ENCODE measurements at regions not wholly inside any gene's neighbourhood (a gene's known extent, or its start where the extent isn't known, plus 50 kb on each side); places are given as distances from the start of the nearest gene placed in this dataset.
"Not testable (repeated sequence)": the region's sequence is repeated elsewhere in the genome, so short reads cannot be mapped to it uniquely, and the experiment has no call there.

DNA sequence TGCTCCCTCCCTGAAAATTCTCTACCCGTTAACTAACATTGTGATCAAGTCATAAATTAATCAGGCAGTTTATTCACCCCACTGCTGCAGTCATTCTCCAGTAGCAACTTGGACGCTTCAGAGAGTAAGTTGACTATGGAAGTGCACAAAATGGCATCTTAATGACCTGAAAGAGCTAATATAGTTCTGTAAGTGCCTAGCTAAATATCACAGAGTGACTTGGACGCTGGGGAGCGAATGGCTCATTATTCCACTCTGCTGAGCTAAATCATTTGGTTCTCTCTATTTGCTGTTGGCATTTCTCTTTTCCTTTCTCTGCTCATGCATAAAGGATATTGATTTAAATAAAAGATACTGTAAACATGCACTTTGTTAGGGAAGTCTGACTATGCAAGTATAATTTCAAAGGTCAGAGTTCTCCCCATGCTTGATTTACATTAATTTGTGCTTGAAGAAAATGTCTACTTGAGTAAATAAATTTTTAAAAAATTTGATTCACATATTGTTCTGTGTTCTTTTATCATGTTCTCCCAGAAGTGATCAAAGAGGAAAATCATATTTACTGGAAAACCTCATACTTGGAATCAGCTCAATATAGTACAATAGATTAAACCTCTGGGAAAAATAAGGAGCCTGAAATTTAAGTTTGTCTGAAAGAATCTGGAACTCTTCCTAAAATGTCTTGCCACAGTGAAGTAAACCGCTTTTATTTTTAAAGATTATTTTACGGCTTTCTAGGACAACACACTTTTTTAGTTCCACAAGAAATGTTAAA is 169.5 kb upstream of the HAPLN1 start:
- peak; percentile 55 for DNase-seq

DNA sequence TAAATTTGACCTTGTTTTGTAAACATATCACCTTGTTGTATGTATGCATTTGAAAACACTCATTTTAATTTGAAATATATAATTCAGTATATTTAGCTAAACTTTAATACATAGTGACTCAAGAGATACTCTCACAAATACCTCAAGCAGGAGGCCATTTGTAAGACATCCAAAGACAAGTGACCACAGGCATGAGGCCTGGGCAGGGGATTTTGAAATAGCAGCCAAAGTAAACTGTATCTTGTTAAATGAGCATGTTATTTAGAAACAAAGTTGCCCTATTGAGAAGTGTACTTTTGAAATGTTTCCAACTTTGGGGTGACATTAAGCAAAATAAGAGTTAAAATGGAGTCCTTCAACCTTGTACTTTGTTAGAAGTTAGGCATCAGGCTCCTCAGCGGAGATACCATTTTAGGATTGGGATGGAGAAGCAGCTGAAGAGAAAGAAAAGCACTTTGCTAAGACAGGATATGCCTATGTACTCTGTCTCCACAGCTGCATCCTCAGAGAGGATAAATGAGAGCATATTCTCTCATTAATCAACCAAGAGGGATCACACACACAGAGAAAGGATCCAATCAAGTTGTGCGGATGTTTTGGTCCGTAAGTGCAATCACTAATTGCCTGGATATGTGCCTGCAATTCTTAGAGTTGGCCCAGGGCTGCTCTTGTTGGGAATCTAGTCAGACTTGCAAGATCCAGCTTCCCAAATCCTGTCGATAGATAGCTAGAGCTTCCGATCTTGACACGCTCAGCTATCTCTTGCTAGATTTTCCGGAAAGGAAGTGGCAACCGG is 157.5 kb upstream of the HAPLN1 start:
- DNase-seq: no peak

DNA sequence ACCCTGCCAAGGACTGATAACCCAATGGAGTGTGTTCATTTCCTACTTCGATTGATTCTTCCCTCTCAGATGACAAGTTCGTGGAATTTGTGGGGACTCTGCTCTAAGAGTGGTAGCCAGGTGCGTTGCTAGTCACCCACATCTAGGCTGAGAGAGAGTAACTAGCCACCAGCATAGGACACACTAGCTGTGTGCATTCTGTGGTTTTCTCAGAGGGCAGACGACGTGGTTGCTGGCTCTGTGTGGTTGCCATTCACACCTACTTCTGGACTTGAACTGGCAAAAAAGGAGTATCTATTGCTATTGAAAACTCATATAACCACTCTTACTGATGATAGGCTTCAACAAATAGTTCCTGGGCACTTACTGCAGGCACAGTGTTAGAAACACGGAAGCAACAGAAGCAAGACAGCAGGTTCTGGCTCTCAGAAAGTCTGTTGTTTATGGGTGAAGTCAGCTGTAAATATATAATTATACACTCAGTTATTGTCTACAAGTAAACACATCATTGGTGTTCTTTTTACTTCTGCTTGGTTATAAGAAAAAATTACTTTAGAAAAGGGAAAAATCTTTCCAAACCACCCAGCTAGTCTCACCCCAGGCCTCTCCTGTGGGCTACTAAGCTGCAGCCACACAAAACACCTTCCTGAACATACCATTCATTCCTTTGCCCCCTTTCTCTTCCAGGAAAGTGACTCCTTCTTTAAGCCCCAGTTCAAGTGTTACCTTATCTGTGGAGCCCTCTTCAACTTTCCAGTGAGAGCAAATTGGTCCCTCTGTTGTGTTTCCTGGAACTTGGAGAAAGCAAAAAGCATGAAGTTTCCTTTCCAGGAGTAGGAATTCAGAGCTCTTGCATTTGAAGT is 151.1 kb upstream of the HAPLN1 start:
- no peak for DNase-seq

DNA sequence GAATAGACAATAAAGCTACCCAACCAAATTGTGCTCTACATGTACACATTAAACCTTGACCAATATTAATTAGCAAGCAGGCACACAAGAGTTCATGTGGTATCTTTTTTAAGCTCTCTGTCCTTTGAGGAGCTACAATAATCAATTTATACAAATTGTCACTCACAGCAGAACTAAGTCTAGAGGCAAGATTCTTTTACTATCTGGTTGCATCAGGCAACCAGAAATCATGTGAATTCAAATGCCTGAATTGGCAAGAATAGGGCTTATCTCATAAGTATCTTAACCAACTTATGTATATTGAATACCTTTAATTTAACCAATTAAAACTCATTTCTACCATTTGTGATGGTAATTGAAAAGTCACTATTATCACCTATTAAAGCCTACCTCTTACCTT is 145.5 kb upstream of the HAPLN1 start:
- no peak for DNase-seq

DNA sequence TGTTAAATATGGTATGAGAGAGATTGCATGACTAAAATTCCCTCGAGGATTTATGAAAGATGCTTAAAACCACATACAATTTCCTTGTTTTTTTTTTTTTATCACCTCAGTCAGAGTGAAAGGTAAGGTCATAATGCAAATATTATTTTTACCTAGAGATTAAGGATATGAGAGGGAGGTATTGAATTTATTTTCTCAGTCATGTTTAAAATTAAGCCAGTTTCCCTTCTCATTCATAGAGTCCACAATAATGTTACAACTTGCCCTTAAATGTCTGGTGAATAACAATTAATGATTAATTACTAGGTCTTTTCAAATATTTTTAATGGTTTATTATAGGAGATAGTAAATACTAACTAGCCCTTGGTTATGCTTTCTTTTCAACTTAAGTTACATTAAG is 144.9 kb upstream of the HAPLN1 start:
- DNase-seq: no peak

DNA sequence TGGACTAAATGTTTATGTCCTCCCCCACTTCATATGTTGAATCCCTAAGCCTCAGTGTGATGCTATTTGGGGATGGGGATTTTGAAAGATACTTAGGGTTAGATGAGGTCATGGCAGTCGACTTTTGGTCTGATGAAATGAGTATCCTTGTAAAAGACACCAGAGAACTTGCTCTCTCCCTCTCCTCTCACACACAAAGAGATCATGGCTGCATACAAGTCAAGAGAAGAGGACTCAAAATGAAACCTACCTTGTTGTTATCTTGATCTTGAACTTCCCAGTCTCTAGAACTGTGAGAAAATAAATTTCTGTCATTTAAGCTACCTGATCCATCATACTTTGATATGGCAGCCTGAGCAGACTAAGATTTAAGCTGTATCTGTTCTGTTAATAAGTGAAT is 144.0 kb upstream of the HAPLN1 start:
- DNase-seq: no peak

DNA sequence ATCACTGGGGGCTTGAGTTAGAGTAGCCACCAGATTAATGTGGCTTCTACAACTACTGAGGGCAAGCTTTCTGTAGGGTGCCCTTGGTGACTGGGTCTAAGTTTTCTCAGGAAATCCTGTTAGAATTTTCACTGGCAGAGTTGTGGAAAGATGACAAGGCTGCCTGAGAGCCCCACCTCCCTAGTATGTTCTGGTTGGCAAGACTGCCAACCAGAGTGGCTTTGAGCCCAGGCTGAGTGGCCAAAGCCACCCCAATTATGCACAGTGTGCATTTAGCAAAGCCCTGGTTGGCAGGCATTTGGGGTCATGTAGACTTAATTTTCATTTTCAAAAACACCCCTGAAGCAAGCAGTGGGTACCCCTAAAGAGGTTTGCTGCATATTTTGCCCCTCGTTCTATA is 136.7 kb upstream of the HAPLN1 start:
- no peak for DNase-seq

DNA sequence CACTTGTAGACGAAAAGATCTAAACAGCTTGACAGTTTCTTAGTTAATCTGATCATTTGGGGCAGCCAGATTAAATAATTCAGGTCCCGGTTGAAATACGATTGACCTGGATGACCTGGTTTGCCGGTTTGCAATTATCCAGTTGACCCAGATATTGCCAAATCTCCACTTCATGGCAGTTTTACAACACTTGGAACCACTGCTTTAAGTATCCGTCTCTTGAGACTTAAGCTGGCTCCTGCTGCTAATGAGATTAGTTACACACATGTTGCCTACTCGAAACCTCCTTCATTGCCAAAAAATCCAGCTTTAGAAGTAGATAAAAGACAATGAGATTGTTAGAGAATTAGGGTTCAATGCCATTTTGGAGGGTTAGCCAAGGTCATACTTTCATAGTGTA is 136.2 kb upstream of the HAPLN1 start:
- no peak for DNase-seq

DNA sequence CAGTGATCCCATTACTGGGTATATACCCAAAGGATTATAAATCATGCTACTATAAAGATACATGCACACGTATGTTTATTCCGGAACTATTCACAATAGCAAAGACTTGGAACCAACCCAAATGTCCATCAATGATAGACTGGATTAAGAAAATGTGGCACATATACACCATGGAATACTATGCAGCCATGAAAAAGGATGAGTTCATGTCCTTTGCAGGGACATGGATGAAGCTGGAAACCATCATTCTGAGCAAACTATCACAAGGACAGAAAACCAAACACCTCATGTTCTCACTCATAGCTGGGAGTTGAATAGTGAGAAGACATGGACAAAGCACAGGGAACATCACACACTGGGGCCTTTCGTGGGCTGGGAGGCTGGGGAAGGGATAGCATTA is 129.8 kb upstream of the HAPLN1 start:
- not testable (repeated sequence) for DNase-seq

DNA sequence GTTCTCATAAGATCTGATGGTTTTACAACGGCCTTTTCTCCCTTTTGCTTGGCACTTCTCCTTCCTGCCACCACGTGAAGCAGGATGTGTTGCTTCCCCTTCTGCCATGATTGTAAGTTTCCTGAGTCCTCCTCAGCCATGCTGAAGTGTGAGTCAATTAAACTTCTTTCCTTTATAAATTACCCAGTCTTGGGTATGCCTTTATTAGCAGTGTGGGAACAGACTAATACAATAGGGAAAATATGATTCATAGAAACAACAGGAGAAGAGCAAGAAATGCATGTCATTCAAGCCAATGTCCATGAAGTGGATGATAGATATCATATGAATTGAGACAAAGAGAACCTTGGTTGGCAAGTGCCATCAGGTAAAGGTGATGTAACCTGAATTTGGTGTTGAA is 128.3 kb upstream of the HAPLN1 start:
- no peak for DNase-seq

DNA sequence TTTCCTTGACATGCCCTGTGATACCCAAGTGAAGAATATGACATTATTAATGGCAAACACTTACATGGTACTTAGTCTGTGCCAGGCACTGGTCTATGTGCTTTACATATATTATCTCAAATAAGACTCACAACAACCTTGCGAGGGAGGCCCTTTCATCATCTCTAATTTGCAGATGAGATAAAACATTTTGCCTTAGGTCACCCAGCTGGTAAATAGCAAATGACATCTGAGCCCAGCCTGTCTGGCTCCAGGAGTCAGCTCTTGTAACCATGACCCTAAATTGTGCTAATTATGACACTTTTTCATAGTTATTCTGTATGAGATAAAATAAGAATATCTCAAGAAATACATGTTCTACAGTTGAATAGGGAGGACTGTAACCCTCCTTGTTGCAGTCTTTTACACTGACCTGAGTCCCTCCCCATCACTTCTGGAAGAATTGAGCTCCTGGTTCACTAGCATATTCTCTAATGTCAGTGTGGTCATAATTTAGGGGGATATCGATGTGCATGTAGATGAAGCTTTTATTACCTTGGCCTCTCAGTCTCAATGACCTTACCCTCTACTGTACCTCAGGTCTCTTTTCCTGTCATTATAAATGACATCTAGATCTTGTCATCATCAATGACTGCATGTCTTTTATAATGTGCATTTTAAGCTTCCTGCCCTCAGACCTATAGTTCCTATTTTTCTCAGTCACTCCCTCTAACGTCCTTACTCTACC is 126.1 kb upstream of the HAPLN1 start:
- DNase-seq: no peak

DNA sequence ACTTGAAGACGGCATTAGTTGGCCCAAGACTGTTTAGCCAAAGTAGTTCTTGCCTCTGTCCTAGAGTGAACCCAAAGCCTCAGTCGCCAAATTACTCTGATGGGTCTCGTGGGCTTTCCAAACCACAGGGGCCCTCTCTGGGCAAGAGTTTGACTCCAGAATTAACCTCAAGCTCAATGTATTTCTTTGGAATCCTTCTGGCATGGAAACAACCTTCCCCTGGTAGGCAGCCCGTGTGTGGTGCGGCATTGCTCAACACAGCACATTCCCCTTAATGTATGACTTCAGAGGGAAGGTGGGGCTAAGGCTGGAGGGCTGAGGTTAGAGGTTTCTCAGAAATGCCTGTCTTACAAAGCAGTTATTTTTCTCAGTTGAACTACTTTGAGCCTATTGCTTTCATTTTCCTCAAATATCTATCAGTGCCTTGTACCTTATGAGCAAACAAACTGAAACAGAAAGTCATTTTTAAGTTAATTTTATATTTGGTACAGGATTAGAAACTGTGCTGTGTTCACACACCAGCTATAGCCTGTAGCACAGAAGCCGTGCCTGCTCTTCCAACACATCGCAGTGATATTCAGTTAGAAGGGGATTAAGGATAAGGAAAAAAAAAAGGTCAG is 123.9 kb upstream of the HAPLN1 start:
- no peak for DNase-seq

DNA sequence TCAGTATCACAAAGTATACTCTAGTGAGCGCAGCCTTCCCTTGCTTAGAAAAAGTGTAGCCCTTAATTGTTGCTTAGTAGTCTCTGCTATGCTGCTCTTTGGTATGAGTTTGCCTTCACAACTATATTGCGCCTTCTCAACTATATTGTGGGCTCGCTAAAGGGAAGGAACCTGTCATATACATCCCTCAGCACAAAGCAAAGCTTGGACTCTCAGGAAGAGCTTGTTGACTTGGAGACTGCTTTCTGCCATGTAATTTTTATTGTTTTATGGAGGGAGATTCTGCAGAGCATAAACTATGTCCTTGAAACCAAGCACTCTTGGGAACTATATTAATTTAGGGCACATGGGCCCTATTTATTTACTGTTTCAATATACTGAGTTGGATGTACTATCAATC is 119.1 kb upstream of the HAPLN1 start:
- no peak for DNase-seq

DNA sequence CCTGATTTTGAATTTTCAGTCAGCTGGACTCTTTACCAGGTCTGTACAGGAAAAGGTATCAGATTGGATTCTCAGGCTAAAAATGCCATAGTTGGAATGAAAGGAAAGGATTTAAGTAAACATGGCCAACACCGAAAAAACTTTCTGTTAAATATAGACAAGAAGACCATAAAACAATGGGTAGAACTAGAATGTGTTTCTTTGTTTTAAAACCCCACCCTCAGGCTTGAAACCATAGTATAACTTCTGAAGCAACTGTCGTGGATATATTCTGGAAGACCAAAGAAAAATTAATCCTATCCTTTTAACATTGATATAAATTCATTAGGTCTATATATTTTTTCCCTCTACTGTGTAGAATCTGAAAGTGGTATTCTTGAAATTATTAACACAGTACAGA is 118.6 kb upstream of the HAPLN1 start:
- DNase-seq: no peak

DNA sequence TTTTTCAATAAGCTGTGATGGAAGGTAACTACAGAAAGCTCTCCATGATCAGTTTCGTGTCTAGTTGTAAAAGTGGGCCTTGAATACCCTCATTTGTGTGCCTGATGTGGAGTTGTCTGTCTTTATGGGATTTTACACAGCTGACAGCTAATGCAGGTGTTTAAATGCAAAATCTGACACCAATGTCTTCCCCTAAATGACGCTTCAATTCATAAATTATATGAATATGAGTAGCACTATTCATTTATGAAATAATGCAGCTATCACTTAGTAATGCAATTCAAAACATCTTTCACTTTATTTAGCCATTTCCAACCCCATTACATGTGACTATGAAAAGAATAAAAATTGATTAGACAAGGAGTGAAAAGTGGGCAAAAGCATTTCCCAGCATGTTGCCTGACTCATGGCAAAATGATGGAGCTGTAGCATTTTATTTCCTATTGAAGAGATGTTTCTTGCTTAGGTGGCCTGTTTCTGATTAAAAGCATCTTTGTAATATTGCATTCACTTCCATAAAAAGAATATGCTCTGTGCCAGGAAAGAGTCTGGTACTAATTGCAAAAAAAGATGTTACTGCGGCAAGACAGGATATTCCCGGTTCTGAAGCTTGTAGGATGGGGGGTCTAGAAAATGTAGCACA is 116.7 kb upstream of the HAPLN1 start:
- no peak for DNase-seq

DNA sequence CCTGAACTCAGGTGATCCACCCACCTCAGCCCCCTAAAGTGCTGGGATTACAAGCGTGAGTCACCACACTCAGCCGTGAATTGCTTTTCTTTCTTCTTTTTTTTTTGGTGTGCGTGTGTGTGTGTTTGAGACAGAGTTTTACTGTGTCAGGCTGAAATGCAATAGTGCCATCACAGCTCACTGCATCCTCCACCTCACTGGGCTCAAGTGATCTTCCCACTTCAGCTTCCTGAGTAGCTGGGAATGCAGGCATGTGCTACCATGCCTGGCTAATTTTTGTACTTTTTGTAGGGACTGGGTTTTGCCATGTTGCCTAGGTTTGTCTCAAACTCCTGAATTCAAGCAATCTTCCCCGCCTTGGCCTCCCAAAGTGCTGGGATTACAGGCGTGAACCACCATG is 113.7 kb upstream of the HAPLN1 start:
- no peak for DNase-seq

DNA sequence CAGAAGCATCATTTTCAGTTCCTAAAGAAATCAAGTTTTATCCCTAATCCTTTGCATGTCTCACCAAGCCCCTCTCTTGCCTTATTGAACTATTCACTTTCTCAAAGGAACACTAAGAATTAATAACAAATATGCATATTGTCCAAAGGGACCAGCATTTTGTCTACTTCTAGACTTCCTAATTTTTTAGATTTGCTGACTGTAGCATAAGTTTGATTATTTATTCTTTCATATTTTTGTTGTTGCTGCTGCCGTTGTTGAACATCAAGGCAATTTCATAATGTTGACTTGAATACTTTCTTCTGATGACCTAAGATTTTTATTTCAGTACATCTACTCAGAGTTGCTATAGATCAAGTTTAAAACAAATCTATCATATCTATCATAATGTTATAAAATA is 111.2 kb upstream of the HAPLN1 start:
- no peak for DNase-seq

DNA sequence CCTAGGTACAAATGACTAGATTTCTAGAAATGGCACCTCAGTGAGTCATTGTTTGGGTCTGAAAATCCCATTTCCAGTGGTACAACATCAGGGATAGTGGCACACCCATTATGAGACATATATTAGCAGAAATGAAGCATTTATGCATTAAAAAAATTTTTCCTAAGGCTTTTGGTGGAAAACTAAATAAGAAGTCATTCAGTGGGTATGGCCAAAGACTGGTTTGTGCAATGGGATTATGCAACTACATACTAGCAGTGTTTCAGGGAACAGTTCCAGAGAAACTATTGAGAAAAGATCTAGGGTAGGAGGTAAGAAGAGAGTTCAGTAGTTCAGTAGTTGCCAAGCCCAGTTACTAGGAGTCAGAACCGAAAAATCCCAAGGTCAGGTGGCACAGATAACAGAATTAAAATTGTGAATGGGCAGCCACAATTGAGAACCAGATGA is 106.5 kb upstream of the HAPLN1 start:
- no peak for DNase-seq

DNA sequence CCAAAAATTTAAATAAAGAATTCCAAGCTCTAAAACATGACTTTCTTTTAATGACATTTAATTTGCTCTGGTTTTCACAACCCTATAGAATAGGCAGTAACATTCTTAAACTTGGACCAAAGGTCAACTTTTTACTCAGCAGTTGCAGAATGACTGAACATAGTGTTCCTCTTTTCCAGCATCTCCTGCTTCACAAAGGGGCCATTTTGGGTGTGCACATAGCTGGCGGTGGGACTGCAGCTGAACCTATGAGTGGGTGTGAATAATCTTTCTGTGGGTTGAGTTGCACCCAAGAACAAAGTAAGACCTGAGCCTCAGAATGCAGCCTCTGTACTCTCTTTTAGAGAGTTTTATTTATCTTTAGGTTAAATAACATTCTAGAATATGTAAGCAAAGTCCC is 96.9 kb upstream of the HAPLN1 start:
- DNase-seq: no peak

DNA sequence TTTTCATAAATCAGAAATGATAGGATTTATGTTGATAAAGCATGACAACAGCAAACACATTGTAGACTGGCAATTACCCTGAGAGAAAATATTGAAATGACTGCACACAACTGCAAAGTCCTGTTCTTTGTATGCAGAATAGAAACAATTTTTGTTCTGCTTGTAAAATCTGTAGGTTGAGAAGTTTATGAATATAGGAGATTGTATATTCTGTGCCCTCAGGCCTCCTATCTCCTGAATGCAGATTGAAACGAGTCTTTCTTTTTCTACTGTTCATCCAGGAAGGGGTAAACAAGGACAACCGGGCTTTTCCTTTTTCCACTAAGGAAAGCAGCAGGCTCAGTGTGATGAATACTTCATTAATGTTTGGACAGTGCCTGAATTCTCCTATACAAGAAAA is 95.0 kb upstream of the HAPLN1 start:
- DNase-seq: no peak

DNA sequence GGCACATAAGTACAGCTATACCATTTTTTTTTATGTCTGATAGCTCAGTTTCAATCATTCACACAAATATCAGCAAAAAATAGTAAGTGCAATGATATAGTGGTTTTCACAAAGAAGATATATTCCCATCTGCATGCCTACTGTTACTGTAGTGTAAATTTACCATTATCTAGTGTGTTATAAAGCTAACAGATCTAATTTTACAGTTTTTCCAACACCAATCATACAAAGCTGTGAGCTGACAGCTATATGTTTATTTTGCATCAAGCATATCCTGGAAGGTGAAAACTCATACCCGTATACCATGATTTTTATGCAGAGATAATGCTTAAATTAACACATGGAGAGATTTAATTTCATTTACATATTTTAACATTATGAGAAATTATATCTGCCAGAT is 89.9 kb upstream of the HAPLN1 start:
- DNase-seq: no peak

DNA sequence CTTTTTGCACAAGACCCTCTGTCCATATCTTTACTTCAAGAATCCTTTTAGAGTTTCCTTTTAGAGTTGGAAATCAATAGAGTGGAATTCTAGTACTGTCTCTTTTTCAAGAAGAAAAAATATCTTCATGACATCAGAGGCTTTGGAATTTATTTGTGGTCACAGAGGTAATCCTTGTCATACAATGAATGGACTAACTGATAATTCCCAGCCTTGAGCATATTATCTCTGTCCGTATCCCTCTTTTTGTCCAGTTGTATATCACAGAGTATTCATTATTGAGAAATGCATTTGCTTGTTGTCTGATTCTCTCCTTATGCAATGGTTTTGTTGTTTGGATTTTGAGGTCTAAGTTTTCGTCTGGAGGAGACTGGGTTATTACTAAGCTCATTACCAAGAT is 82.0 kb upstream of the HAPLN1 start:
- DNase-seq: no peak

Measured in NCI-H526 treated with DMSO at 0.1 percent for 48 hours (cell line).